MG63 (cell line): ENCODE measurements at regions not wholly inside any gene's neighbourhood (a gene's known extent, or its start where the extent isn't known, plus 50 kb on each side); places are given as distances from the start of the nearest gene placed in this dataset.
A peak's percentile ranks its signal among the peaks of the same experiment; 100 is the strongest.
"Not testable (repeated sequence)": the region's sequence is repeated elsewhere in the genome, so short reads cannot be mapped to it uniquely, and the experiment has no call there.

Experiments used
- DNase-seq: peaks from one replicate; pipeline ENCODE4 v3.0.0-alpha.2; 2020
- H3K27me3 ChIP-seq: fragments of 250-450 bp; sonication (Bioruptor Pico); 2 replicates; pipeline ENCODE4 v1.5.1; 2020; ENCODE audit warnings: mild to moderate bottlenecking, moderate library complexity
- H3K36me3 ChIP-seq: fragments of 250-450 bp; sonication (Bioruptor Pico); 2 replicates; pipeline ENCODE4 v1.5.1; 2020; ENCODE audit warnings: mild to moderate bottlenecking, moderate library complexity
- H3K4me3 ChIP-seq: fragments of 250-450 bp; sonication (Bioruptor Pico); 2 replicates; pipeline ENCODE4 v1.5.1; 2020; ENCODE audit warnings: mild to moderate bottlenecking, moderate library complexity
- H3K9me3 ChIP-seq: fragments of 250-450 bp; sonication (Bioruptor Pico); 2 replicates; pipeline ENCODE4 v1.5.1; 2020; ENCODE audit warnings: mild to moderate bottlenecking, moderate library complexity

DNA sequence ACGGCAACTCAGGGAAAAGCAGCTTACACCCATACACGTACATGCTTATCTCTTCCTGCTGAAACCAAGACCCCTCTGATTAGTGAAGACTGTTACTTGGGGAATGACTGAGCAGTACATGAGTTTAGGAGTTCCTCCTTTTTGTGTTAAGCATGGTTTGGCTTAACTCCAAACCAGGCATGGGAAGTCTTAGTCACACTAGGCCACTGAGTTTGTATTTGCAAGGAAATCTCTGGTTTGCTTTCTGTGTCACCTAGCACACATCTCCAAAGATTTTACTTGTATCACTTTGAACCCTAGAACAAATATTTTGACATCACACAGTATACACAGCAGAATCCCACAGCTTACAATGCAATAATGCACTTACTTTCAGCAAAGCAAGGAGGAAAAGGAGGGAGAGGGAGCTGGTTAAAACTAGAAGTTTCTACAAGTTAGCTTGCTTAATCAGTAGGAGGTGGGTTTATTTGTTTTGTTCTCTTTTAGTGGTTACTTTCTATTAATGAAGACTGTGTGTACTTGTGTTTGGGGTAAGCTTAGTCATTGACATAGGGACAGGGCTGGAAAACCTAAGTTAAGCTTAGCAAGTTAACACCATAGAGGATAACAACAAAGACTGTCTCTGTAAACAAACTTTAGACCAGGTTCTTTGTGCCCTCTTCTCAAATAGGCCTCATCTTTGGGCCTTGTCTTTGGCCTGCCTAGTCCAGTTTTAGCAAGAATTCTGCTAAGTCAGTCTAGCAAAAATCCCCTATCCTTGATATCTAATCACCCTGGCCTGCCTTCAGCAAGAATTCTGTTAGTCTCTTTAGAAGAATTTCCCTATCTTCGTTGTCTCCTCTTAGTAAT, 219.4 kb downstream of the MREG start:
- no peaks in the 10 kb centered on the region for H3K9me3 ChIP-seq
- no peaks in the 10 kb centered on the region for H3K27me3 ChIP-seq
- DNase-seq = peak; percentile 50
- no peak overlapping the region for H3K4me3 ChIP-seq
- H3K36me3 ChIP-seq = no peaks in the 10 kb centered on the region

GRCh38 chr2:215791481-215791937, 221.8 kb downstream of the MREG start:
- Histone ChIP-seq H3K36me3 (no peaks in the 10 kb centered on the region), H3K27me3 (no peaks in the 10 kb centered on the region), H3K9me3 (no peaks in the 10 kb centered on the region), H3K4me3 (no peak overlapping the region)
- no peak for DNase-seq

GRCh38 chr2:215790523-215791421, 222.6 kb downstream of the MREG start:
- H3K27me3 ChIP-seq = no peaks in the 10 kb centered on the region
- DNase-seq = no peak
- no peaks in the 10 kb centered on the region for H3K9me3 ChIP-seq

DNA sequence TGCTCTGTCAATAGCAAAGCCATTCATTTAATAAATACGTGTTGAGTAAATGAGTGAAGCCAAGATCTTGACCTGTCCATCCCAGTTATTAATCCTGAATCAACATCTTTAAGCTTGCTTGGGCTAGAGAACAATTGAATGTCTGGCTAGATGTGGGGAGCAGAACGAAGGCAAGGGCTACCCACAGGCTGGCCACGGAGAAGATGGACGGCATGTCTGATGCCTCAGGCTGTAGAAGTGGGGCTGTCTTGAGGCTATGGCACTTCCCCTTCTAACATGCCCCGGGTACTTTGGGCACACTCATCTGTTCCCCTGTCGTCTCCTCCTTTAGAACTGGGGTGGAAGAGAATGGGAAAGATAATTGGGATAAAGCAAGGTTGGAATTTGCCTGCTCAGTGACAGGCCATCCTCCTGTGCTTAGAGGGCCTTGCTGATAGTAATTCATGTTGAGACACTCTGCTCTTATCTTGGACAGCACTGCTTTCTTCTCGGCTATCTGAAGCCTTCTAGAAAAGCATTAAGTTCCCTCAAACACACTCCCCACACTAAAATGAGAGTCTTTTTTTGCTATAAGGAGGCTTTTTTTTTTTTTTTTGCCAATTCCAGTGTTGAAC, 225.7 kb downstream of the MREG start:
- no peak for DNase-seq
- Histone ChIP-seq H3K4me3 (no peak overlapping the region), H3K27me3 (no peaks in the 10 kb centered on the region), H3K36me3 (no peaks in the 10 kb centered on the region), H3K9me3 (no peaks in the 10 kb centered on the region)

More at GRCh38 chr2:215790523-215791421, 222.6 kb downstream of the MREG start:
- Histone ChIP-seq H3K4me3 (no peak overlapping the region), H3K36me3 (no peaks in the 10 kb centered on the region)

DNA sequence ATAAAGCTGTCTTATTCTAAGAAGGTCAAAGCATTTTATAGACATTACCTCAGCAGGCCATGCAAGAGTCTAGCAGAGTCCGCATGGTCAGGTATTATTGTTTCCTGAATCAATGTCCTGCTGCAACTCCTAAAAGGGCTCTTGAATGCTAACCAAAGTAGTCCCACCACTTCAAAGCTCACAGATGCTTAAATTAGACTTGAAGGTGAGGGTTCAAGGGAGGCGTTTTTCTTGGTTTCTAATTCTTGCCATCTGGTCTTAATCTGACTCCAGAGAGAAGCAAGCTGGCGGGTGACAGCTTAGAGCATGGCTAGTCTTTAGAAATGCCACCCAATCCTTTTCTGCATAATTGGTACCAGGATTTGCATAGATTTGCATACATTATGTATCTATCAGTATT, 226.3 kb downstream of the MREG start:
- no peak for DNase-seq
- Histone ChIP-seq H3K9me3 (no peaks in the 10 kb centered on the region), H3K27me3 (no peaks in the 10 kb centered on the region), H3K4me3 (no peak overlapping the region), H3K36me3 (no peaks in the 10 kb centered on the region)

- Histone ChIP-seq H3K36me3 (no peaks in the 10 kb centered on the region), H3K9me3 (no peaks in the 10 kb centered on the region), H3K27me3 (no peaks in the 10 kb centered on the region), H3K4me3 (no peak overlapping the region)
- DNase-seq = peak; percentile 45
Measured at GRCh38 chr2:215784371-215784783, 229.0 kb downstream of the MREG start.

- H3K36me3 ChIP-seq, DNase-seq, H3K9me3 ChIP-seq, H3K27me3 ChIP-seq, H3K4me3 ChIP-seq: not testable (repeated sequence)
Measured at GRCh38 chr2:215783640-215784039, 229.7 kb downstream of the MREG start.

- Histone ChIP-seq H3K27me3 (no peaks in the 10 kb centered on the region), H3K9me3 (no peaks in the 10 kb centered on the region), H3K4me3 (no peak overlapping the region), H3K36me3 (no peaks in the 10 kb centered on the region)
- DNase-seq = no peak
Measured at GRCh38 chr2:215782965-215783364, 230.4 kb downstream of the MREG start.

DNA sequence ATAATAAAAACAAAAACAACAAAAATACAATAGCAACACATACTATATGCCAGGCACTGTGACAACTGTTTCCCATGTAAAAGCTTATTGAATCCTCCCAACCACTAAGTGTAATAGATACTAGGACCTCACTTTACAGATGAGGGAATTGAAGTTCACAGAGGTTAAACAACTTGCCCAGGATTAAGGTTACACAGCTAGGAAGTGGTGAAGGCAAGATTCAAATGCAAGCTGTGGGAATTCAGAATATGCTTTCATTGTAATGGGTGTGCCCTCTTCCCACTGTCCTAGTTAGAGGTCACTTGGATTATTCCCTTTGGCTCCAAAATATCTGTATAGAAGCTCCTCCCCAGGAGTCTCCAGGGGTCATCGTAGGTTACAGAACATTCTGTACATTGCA, 231.1 kb downstream of the MREG start:
- H3K9me3 ChIP-seq = no peaks in the 10 kb centered on the region
- no peaks in the 10 kb centered on the region for H3K27me3 ChIP-seq
- no peak for DNase-seq
- no peaks in the 10 kb centered on the region for H3K36me3 ChIP-seq
- no peak overlapping the region for H3K4me3 ChIP-seq

DNA sequence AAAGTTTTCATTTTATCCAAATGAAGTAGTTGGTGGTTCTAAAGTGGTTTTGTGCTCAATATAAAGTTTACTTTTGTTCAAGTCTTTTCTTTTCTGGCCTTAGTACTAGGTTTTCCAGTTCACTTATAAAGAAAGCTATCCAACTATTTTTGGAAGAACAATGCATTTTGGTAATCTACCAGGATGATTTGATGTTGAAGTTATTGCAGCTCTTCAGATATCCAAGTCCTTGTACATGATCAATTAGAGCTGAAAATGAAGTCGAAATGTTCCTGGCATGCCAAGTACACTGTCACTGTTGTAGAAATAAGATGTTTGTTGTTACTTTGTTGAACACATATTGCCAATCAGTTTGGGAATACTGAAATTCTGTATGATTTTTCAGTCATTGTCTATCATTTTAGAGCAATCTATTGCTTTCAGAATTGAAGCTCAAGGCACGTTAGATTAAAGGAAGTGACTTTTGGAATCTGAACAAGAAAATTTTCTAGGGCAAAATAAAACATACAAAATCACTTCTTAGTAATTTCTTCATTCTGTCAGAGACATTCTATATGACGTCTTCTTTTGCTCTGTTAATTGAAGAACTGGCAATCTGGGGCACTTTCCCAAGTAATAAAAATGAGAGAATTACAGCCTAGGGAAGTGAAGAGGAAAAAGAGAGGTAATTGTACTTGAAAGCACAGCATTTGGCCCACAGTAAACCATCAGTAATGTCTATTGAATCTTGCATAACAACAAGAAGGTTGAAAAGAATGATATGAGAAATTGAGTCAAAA, 232.3 kb downstream of the MREG start:
- H3K36me3 ChIP-seq = no peaks in the 10 kb centered on the region
- H3K27me3 ChIP-seq = no peaks in the 10 kb centered on the region
- H3K9me3 ChIP-seq = no peaks in the 10 kb centered on the region
- DNase-seq = no peak
- no peak overlapping the region for H3K4me3 ChIP-seq

GRCh38 chr2:215780313-215780712, 233.0 kb downstream of the MREG start:
- no peaks in the 10 kb centered on the region for H3K9me3 ChIP-seq
- H3K36me3 ChIP-seq = no peaks in the 10 kb centered on the region
- H3K4me3 ChIP-seq = no peak overlapping the region
- H3K27me3 ChIP-seq = no peaks in the 10 kb centered on the region
- DNase-seq = no peak

DNA sequence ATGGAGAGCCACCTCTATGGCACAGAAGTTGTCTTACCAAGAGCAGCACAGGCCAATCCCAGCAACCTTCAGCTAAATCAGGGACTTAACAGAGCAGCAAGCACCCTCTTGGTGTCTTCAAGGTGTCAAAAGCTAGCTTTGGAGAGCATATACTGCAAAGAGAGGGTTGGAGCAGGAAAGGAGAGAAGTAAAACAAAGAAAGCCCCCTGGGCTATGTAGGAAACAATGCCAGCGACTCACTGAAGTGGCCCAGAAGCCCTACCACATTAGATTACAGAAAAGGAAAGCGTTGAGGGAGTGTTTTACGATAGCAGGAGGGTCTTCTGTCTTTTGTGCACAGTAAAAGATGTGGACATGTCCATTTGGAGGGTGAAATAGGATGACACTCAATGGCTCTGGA, 233.4 kb downstream of the MREG start:
- H3K9me3 ChIP-seq = no peaks in the 10 kb centered on the region
- DNase-seq = no peak
- H3K27me3 ChIP-seq = no peaks in the 10 kb centered on the region
- no peak overlapping the region for H3K4me3 ChIP-seq
- H3K36me3 ChIP-seq = no peaks in the 10 kb centered on the region

DNA sequence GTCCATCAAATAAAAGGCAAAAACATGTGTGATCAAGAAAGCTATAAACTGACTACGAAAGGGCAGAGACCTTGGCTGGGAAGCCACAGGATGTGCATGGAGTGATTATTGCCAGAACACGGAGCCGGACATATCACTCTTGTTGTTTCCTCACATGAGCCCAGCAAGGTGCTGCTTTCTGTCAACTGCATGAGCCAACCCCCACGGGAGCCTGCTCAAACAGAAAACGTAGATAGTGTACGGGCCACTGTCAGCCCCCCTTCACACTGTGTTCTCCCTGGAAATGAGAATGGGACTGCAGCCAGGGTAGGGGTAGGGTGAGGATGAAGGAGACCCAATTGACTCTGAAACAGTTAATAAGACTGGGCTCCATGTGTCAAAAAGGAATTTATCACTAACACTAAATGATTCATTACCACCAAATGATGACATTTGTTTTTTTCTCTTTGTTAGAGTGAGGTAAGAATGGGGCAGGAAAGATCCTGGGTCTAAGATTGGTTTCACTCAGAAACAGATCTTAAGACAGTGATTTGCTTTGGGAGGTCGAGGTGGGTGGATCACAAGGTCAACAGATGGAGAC, 235.8 kb downstream of the MREG start:
- Histone ChIP-seq H3K4me3 (no peak overlapping the region), H3K9me3 (no peaks in the 10 kb centered on the region), H3K27me3 (no peaks in the 10 kb centered on the region), H3K36me3 (no peaks in the 10 kb centered on the region)
- no peak for DNase-seq

GRCh38 chr2:215775106-215775505, 238.2 kb downstream of the MREG start:
- Histone ChIP-seq H3K9me3 (no peaks in the 10 kb centered on the region), H3K36me3 (no peaks in the 10 kb centered on the region), H3K27me3 (no peaks in the 10 kb centered on the region), H3K4me3 (no peak overlapping the region)
- DNase-seq = no peak

DNA sequence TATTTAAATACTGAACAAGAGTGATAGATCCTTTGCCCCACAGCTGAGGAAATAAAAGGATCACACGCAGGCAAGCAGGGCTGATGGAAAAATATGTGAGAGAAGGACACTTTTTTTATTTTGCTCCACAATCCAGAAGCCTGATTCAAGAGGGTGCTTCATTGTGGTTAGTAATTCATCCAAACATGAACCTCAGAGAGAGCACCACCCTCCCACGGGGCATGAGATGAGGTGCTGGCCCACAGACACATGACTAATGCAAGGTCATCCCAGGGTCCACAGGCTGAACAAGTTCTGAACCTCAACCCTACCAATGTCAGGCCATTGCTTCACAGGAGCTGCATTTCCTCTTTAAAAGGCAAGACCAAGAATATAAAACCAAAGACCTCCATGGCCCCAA, 239.6 kb downstream of the MREG start:
- H3K36me3 ChIP-seq = no peaks in the 10 kb centered on the region
- H3K4me3 ChIP-seq = no peak overlapping the region
- H3K9me3 ChIP-seq = no peaks in the 10 kb centered on the region
- DNase-seq = peak; percentile 90
- H3K27me3 ChIP-seq = no peaks in the 10 kb centered on the region
